ENCODE measurements at regions not wholly inside any gene's neighbourhood (a gene's known extent, or its start where the extent isn't known, plus 50 kb on each side); places are given as distances from the start of the nearest gene placed in this dataset.
"Not testable (repeated sequence)": the region's sequence is repeated elsewhere in the genome, so short reads cannot be mapped to it uniquely, and the experiment has no call there.

- Histone ChIP-seq H3K27ac (no peak overlapping the region), H3K9me3 (no peaks in the 10 kb centered on the region), H3K27me3 (replicated peaks; ENCODE audit: insufficient read depth) (no peaks in the 10 kb centered on the region), H3K4me1 (replicated peaks) (no peaks in the 10 kb centered on the region), H3K4me3 (no peak overlapping the region), H3K36me3 (no peaks in the 10 kb centered on the region)
- 93% methylated on average over 5 of the region's 5 CpGs for WGBS
- intact Hi-C loops (cut with DNase I): no loop called here
- no peak for DNase-seq (ENCODE audit: low spot score)
- TF ChIP-seq CTCF (IDR thresholded peaks at IDR 0.05) (no peak), POLR2AphosphoS5 (IDR thresholded peaks at IDR 0.05) (no peak), POLR2A (IDR thresholded peaks at IDR 0.05) (no peak)
These were observed 121.3 kb upstream of the CARMIL1 start for GRCh38 chr6:25157842-25158241.

- H3K27me3 ChIP-seq (replicated peaks; ENCODE audit: insufficient read depth); H3K36me3 ChIP-seq; H3K9me3 ChIP-seq; DNase-seq (ENCODE audit: low spot score); H3K4me1 ChIP-seq (replicated peaks); H3K27ac ChIP-seq; H3K4me3 ChIP-seq; intact Hi-C loops (cut with DNase I): not testable (repeated sequence)
These were observed 119.0 kb upstream of the CARMIL1 start for GRCh38 chr6:25160134-25160533.

- H3K36me3 ChIP-seq: no peaks in the 10 kb centered on the region
- no peak for DNase-seq (ENCODE audit: low spot score)
- intact Hi-C loops (cut with DNase I): no loop called here
- H3K9me3 ChIP-seq: no peaks in the 10 kb centered on the region
- no peaks in the 10 kb centered on the region for H3K27me3 ChIP-seq (replicated peaks; ENCODE audit: insufficient read depth)
- TF ChIP-seq POLR2AphosphoS5 (IDR thresholded peaks at IDR 0.05) (peak; percentile 17), POLR2A (IDR thresholded peaks at IDR 0.05) (no peak)
- H3K27ac ChIP-seq: no peak overlapping the region
- 87% methylated on average over 7 of the region's 7 CpGs for WGBS
- no peak overlapping the region for H3K4me3 ChIP-seq
- no peaks in the 10 kb centered on the region for H3K4me1 ChIP-seq (replicated peaks)
These were observed 114.0 kb upstream of the CARMIL1 start for GRCh38 chr6:25165177-25165576.

- H3K4me1 ChIP-seq (replicated peaks): no peaks in the 10 kb centered on the region
- H3K27me3 ChIP-seq (replicated peaks; ENCODE audit: insufficient read depth): no peaks in the 10 kb centered on the region
- intact Hi-C loops (cut with DNase I): no loop called here
- WGBS: 84% methylated on average over 1 of the region's 1 CpG
- DNase-seq (ENCODE audit: low spot score): no peak
- H3K36me3 ChIP-seq: no peaks in the 10 kb centered on the region
- no peak overlapping the region for H3K27ac ChIP-seq
- H3K9me3 ChIP-seq: no peaks in the 10 kb centered on the region
- no peak overlapping the region for H3K4me3 ChIP-seq
- TF ChIP-seq CTCF (IDR thresholded peaks at IDR 0.05): no peak
- no peak for TF ChIP-seq POLR2AphosphoS5 (IDR thresholded peaks at IDR 0.05)
- no peak for TF ChIP-seq POLR2A (IDR thresholded peaks at IDR 0.05)
These were observed 113.4 kb upstream of the CARMIL1 start for GRCh38 chr6:25165800-25166199.

- Histone ChIP-seq H3K27ac (no peak overlapping the region), H3K4me3 (no peak overlapping the region), H3K27me3 (replicated peaks; ENCODE audit: insufficient read depth) (no peaks in the 10 kb centered on the region), H3K9me3 (no peaks in the 10 kb centered on the region), H3K4me1 (replicated peaks) (no peaks in the 10 kb centered on the region), H3K36me3 (no peaks in the 10 kb centered on the region)
- intact Hi-C loops (cut with DNase I): no loop called here
- no peak for DNase-seq (ENCODE audit: low spot score)
- no peak for TF ChIP-seq CTCF (IDR thresholded peaks at IDR 0.05)
- no peak for TF ChIP-seq POLR2AphosphoS5 (IDR thresholded peaks at IDR 0.05)
- no peak for TF ChIP-seq POLR2A (IDR thresholded peaks at IDR 0.05)
- WGBS: 55% methylated on average over 6 of the region's 6 CpGs
These were observed 112.0 kb upstream of the CARMIL1 start for GRCh38 chr6:25166955-25167748.

GRCh38 chr6:25167961-25168360, 111.2 kb upstream of the CARMIL1 start:
- no peaks in the 10 kb centered on the region for H3K36me3 ChIP-seq
- TF ChIP-seq CTCF (IDR thresholded peaks at IDR 0.05) (no peak), POLR2A (IDR thresholded peaks at IDR 0.05) (no peak), POLR2AphosphoS5 (IDR thresholded peaks at IDR 0.05) (no peak)
- DNase-seq (ENCODE audit: low spot score): no peak
- H3K27me3 ChIP-seq (replicated peaks; ENCODE audit: insufficient read depth): no peaks in the 10 kb centered on the region
- H3K4me1 ChIP-seq (replicated peaks): no peaks in the 10 kb centered on the region
- WGBS: 71% methylated on average over 1 of the region's 1 CpG
- no peak overlapping the region for H3K27ac ChIP-seq
- no peaks in the 10 kb centered on the region for H3K9me3 ChIP-seq
- H3K4me3 ChIP-seq: no peak overlapping the region
- intact Hi-C loops (cut with DNase I): no loop called here
